B cell (primary cell): ENCODE measurements at regions not wholly inside any gene's neighbourhood (a gene's known extent, or its start where the extent isn't known, plus 50 kb on each side); places are given as distances from the start of the nearest gene placed in this dataset.

Experiments
- ATAC-seq: fragments of 200-7000 bp; cut with Tn5 transposase; one replicate; pipeline ENCODE4 v1.10.0; 2021; ENCODE audit warnings: low read depth, mild to moderate bottlenecking, moderate number of reproducible peaks, moderate library complexity
- CTCF ChIA-PET: fragments of 350-600 bp; sonication (Branson Sonifier 250); formaldehyde crosslinking; loops from one replicate; lab custom pipeline; 2021; ENCODE audit warnings: antibody characterized with exemption, inconsistent platforms; lab: Charles Lee
- POLR2A ChIA-PET: fragments of 350-600 bp; sonication (Branson Sonifier 250); formaldehyde crosslinking; loops from one replicate; lab custom pipeline; 2021; ENCODE audit warnings: antibody characterized with exemption; lab: Charles Lee
- DNase-seq: peaks from one replicate; pipeline ENCODE4 v3.0.0; 2013
- H2AFZ ChIP-seq: 2 replicates; pipeline ENCODE4 v1.6.1; 2012; ENCODE audit warnings: mild to moderate bottlenecking, low read depth, low read length; ENCODE audit not compliant: insufficient read depth, poor library complexity, severe bottlenecking
- H3K27ac ChIP-seq, 2 donors: 1 replicate in 1 of 2; 2 replicates in 1 of 2; pipeline ENCODE4 v1.5.1; 2012 to 2013; ENCODE audit warnings: low read length in 2 of 2, mild to moderate bottlenecking in 2 of 2, moderate library complexity in 1 of 2
- H3K27me3 ChIP-seq, 4 experiments: fragments of 200-600 bp in 1 of 4; sonication (generic) in 1 of 4; replicated peaks in 1 of 4; 1 replicate in 2 of 4; 2 replicates in 2 of 4; pipeline versions ENCODE4 v1.6.1 to v1.7.0; 2013 to 2016; ENCODE audit warnings: low read length in 3 of 4, mild to moderate bottlenecking in 2 of 4, mixed read lengths in 1 of 4, moderate library complexity in 1 of 4; ENCODE audit not compliant: insufficient read depth in 4 of 4, control insufficient read depth in 3 of 4; ENCODE audit errors: control extremely low read depth in 1 of 4
- H3K36me3 ChIP-seq, 2 experiments: replicated peaks in 1 of 2; 1 replicate in 1 of 2; 2 replicates in 1 of 2; pipeline versions ENCODE4 v1.6.1 to v1.7.1; 2013; ENCODE audit warnings: low read length in 1 of 2; ENCODE audit not compliant: insufficient read depth in 2 of 2, control insufficient read depth in 1 of 2; ENCODE audit errors: control extremely low read depth in 1 of 2, extremely low read depth in 1 of 2
- H3K4me1 ChIP-seq, 2 donors: fragments of 200-600 bp in 1 of 2; sonication (generic) in 1 of 2; 1 replicate in 1 of 2; 2 replicates in 1 of 2; pipeline versions ENCODE4 v1.5.1 to v1.6.1; 2013 to 2017; ENCODE audit warnings: low read length in 2 of 2; ENCODE audit not compliant: control insufficient read depth in 2 of 2, insufficient read depth in 2 of 2
- H3K4me2 ChIP-seq: replicated peaks from 2 replicates; pipeline ENCODE3; 2012; ENCODE audit warnings: mild to moderate bottlenecking, low read depth, low read length; ENCODE audit not compliant: poor library complexity, severe bottlenecking
- H3K4me3 ChIP-seq, 5 experiments: fragments of 200-600 bp in 1 of 5; sonication (generic) in 1 of 5; 1 replicate in 3 of 5; 2 replicates in 2 of 5; pipeline versions ENCODE4 v1.5.1 to v1.7.0; 2011 to 2016; ENCODE audit warnings: low read length in 4 of 5, mild to moderate bottlenecking in 4 of 5, low read depth in 2 of 5, control low read depth in 1 of 5, moderate library complexity in 1 of 5; ENCODE audit not compliant: insufficient read depth in 1 of 5; ENCODE audit errors: control extremely low read depth in 1 of 5, extremely low read depth in 1 of 5
- H3K79me2 ChIP-seq: fragments of 200-600 bp; sonication (generic); one replicate; pipeline ENCODE4 v1.6.0; 2016; ENCODE audit warnings: low read length; ENCODE audit not compliant: control insufficient read depth, insufficient read depth
- H3K9ac ChIP-seq: fragments of 200-600 bp; sonication (generic); 2 replicates; pipeline ENCODE4 v1.6.1; 2017; ENCODE audit warnings: mild to moderate bottlenecking, low read length, moderate library complexity
- H3K9me3 ChIP-seq, 3 donors: one replicate each; pipeline versions ENCODE4 v1.6.1 to v1.7.1; 2013; ENCODE audit warnings: low read length in 2 of 3; ENCODE audit not compliant: control insufficient read depth in 2 of 3, insufficient read depth in 1 of 3; ENCODE audit errors: control extremely low read depth in 1 of 3
- H4K20me1 ChIP-seq: 2 replicates; pipeline ENCODE4 v1.6.0; 2012; ENCODE audit warnings: mild to moderate bottlenecking, low read length; ENCODE audit not compliant: insufficient read depth, control insufficient read depth, poor library complexity, severe bottlenecking
- H3K27ac Mint-ChIP-seq: one replicate; pipeline ENCODE4 v1.8.0; 2021; ENCODE audit warnings: mixed read lengths
- H3K27me3 Mint-ChIP-seq: one replicate; pipeline ENCODE4 v1.8.0; 2021; ENCODE audit warnings: mixed read lengths
- H3K4me1 Mint-ChIP-seq: one replicate; pipeline ENCODE4 v1.8.0; 2021; ENCODE audit warnings: mixed read lengths
- H3K4me3 Mint-ChIP-seq: one replicate; pipeline ENCODE4 v1.8.0; 2021; ENCODE audit warnings: mixed read lengths
- H3K9me3 Mint-ChIP-seq: one replicate; pipeline ENCODE4 v1.8.0; 2022; ENCODE audit warnings: mixed read lengths; ENCODE audit not compliant: insufficient read depth
- EZH2 ChIP-seq: IDR thresholded peaks from 2 replicates; pipeline ENCODE4 v1.6.1; 2012; ENCODE audit warnings: borderline replicate concordance, low read depth, mild to moderate bottlenecking, moderate library complexity, low read length; ENCODE audit not compliant: insufficient read depth, poor library complexity, severe bottlenecking
- WGBS: methylation state at CpG from one replicate; pipeline ENCODE4 v1.1.5; 2013; ENCODE audit warnings: missing lambda C conversion rate; ENCODE audit not compliant: insufficient coverage; 5-methylcytosine and 5-hydroxymethylcytosine counted together
- intact Hi-C: fragments of 100-400 bp; cut with micrococcal nuclease; formaldehyde crosslinking; loops from one replicate; pipeline ENCODE4 v1.10.0; 2022
- TF ChIP-seq, protein P1 (sequence below): fragments of 200-600 bp; IDR thresholded peaks from one replicate; pipeline ENCODE4 v1.8.0; 2022; ENCODE audit warnings: antibody characterized with exemption, mild to moderate bottlenecking

GRCh38 chr18:61719671-61720070 is 173.1 kb downstream of the RNF152 start:
- no peak overlapping the region for H3K27ac Mint-ChIP-seq
- H3K36me3 ChIP-seq, result no peaks in the 10 kb centered on the region
- intact Hi-C loops, result no loop called here
- no peaks in the 10 kb centered on the region for H3K27me3 Mint-ChIP-seq
- no peak overlapping the region for H3K4me2 ChIP-seq
- H2AFZ ChIP-seq, result no peak overlapping the region
- TF ChIP-seq, protein P1, sequence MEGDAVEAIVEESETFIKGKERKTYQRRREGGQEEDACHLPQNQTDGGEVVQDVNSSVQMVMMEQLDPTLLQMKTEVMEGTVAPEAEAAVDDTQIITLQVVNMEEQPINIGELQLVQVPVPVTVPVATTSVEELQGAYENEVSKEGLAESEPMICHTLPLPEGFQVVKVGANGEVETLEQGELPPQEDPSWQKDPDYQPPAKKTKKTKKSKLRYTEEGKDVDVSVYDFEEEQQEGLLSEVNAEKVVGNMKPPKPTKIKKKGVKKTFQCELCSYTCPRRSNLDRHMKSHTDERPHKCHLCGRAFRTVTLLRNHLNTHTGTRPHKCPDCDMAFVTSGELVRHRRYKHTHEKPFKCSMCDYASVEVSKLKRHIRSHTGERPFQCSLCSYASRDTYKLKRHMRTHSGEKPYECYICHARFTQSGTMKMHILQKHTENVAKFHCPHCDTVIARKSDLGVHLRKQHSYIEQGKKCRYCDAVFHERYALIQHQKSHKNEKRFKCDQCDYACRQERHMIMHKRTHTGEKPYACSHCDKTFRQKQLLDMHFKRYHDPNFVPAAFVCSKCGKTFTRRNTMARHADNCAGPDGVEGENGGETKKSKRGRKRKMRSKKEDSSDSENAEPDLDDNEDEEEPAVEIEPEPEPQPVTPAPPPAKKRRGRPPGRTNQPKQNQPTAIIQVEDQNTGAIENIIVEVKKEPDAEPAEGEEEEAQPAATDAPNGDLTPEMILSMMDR, result no peak
- no peak for TF ChIP-seq EZH2
- H3K9ac ChIP-seq, result no peak overlapping the region
- H3K4me3 Mint-ChIP-seq, result no peak overlapping the region
- DNase-seq (no peak), ATAC-seq (no peak)
- no peaks in the 10 kb centered on the region for H3K79me2 ChIP-seq
- H3K4me3 ChIP-seq, result no peak overlapping the region
- H3K4me1 ChIP-seq, result no peaks in the 10 kb centered on the region
- CTCF ChIA-PET, result no interaction called here
- no peaks in the 10 kb centered on the region for H4K20me1 ChIP-seq
- POLR2A ChIA-PET, result no interaction called here
- no peaks in the 10 kb centered on the region for H3K9me3 Mint-ChIP-seq
- H3K9me3 ChIP-seq, result no peaks in the 10 kb centered on the region
- 43% methylated on average over 1 of the region's 1 CpG for WGBS
- H3K4me1 Mint-ChIP-seq, result no peaks in the 10 kb centered on the region
- H3K27me3 ChIP-seq, result no peaks in the 10 kb centered on the region
- no peak overlapping the region for H3K27ac ChIP-seq

- Histone ChIP-seq H3K9ac (no peak overlapping the region), H3K9me3 (no peaks in the 10 kb centered on the region), H3K27ac (no peak overlapping the region), H3K4me2 (no peak overlapping the region), H3K36me3 (no peaks in the 10 kb centered on the region), H3K27me3 (no peaks in the 10 kb centered on the region), H3K4me1 (no peaks in the 10 kb centered on the region), H3K4me3 (no peak overlapping the region), H3K79me2 (no peaks in the 10 kb centered on the region), H4K20me1 (no peaks in the 10 kb centered on the region), H2AFZ (no peak overlapping the region)
- Mint-ChIP-seq H3K4me3 (no peak overlapping the region), H3K4me1 (no peaks in the 10 kb centered on the region), H3K9me3 (no peaks in the 10 kb centered on the region), H3K27ac (no peak overlapping the region), H3K27me3 (no peaks in the 10 kb centered on the region)
- TF ChIP-seq EZH2, result no peak
- TF ChIP-seq, protein P1, result no peak
- no peak for ATAC-seq
- POLR2A ChIA-PET, result no interaction called here
- 60% methylated on average over 1 of the region's 3 CpGs for WGBS
- CTCF ChIA-PET, result no interaction called here
- DNase-seq, result no peak
- intact Hi-C loops, result no loop called here
Measured at GRCh38 chr18:61718944-61719343, 173.9 kb downstream of the RNF152 start.
